Suppressor macrophage treated with lipopolysaccharide for 4 hours (primary cell): ENCODE measurements at regions not wholly inside any gene's neighbourhood (a gene's known extent, or its start where the extent isn't known, plus 50 kb on each side); places are given as distances from the start of the nearest gene placed in this dataset.
"Not testable (repeated sequence)": the region's sequence is repeated elsewhere in the genome, so short reads cannot be mapped to it uniquely, and the experiment has no call there.

Source experiments
- DNase-seq: peaks from one replicate; pipeline ENCODE4 v3.0.0-alpha.2; 2020

DNA sequence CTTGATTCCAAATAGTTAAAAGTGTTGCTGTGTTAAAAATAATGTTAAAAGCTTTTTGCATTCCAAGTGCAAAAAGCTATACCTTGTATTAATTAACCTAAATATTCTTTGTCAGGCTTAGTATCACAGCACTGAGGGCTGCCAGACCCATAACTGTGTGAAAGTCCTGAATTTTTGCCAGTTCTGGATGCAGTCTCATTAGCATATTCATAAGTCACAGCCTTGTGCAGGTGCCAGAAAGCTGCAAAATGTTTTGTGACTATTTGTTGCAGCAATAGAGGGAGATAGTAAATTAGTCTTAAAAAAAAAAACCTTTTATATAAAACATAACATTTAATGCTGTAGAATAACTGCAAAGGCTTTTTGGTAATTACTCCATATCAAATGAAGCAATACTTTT, 56.6 kb downstream of the SLITRK1 start:
- no peak for DNase-seq

DNA sequence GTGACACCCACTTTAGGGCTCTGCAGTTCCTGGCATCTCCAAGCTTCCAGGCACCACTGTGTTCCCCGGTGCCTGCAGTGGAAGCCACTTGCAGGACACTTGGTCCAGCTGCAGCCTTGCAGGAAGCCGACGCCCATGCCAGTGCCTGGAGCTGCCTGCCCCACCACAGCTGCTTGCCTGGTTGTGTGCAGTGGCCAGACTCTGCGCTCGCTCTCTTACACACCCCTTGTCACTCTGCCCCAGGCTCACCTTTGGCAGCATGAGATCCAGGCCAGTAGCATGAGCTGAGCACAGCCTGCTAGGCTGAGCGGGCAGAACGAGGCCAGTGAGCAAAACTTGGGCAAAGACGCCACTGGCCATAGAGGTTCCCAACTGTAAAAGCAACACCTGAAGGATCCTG, 57.7 kb downstream of the SLITRK1 start:
- DNase-seq = no peak

DNA sequence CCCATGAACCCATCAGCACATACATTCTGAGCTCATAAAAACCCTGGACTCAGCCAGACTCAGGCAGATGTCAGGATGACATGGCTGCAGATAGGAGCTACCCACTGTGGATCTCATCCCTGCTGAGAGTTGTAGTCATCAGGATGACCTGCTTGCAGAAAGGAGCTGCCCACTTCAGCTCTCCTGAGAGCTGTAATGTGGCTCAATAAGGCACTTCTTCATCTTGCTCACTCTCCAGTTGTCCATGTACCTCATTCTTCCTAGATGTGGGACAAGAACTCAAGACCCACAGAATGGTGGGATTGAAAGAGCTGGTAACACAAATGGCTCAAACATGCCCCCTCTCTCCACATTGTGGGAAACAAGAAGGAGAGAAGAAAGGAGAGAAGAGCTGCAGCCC, 58.2 kb downstream of the SLITRK1 start:
- no peak for DNase-seq

- no peak for DNase-seq
Observed at GRCh38 chr13:83819611-83820010, 62.7 kb downstream of the SLITRK1 start.

GRCh38 chr13:83819156-83819555, 63.1 kb downstream of the SLITRK1 start:
- DNase-seq = no peak

- no peak for DNase-seq
Observed at GRCh38 chr13:83816081-83816480, 66.2 kb downstream of the SLITRK1 start.

DNA sequence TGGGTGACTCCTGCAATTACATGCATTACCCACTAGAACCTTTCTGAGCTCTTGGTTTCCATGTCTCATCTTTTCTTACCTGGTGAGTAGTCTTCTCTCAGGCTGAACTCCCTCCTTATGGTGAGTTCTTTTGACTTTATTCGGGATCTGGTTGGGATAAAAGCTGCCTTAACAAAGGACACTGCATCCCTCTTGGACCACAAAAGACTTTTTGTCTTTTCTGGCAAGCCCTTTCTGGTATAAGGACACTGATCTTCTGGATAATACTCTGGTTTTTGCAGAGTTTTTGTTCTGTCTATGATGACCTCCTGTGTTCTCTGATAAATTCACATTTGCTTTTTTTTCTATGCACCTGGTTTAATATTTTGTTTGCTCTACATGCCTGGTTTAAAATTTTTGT, 66.7 kb downstream of the SLITRK1 start:
- no peak for DNase-seq

GRCh38 chr13:83810136-83810535, 72.1 kb downstream of the SLITRK1 start:
- no peak for DNase-seq

DNA sequence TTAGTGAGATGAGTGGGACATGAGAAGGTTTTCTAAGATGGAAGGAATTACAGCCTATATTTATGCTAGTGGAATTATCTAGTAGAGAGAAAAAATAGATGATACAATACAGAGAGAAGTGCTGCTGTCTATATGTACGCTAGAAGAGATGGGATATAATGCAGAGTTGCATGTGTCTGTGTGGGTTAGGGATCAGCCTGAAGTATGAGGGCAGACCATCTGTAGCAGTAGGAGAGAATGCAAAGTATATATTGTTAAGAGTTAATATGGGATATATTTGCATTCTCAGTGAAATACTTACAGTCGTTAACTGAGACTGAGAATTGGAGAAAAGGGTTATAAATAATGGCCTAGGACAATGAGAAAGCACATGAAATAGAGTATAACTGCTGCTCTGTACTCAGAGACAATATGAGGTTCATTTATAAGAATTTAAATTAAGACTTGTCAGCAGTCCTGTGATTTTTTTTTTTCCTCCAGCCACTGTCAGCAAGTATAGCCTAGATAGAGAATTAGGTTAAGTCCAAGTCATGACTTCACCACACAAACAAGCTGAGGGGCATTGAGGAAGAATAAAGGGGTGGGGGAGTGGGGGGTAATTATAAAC, 77.8 kb downstream of the SLITRK1 start:
- no peak for DNase-seq

DNA sequence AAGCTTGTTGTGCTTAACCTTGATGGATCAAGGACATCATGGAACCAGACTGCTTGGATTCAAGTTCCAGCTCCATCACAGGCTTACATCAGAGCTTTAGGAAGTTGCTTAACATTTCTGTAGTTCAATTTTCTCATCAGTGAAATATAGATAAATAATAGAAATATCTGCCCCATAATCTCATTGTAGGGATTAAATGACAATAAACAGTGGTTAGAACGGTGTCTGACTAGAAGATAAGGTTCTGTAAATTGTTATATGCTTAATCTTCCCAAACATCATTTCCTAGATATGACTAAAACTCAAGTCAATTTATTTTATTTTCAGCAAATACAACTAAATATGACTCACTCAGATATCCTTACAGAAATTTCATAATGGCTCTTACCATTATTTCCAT, 83.5 kb downstream of the SLITRK1 start:
- no peak for DNase-seq

DNA sequence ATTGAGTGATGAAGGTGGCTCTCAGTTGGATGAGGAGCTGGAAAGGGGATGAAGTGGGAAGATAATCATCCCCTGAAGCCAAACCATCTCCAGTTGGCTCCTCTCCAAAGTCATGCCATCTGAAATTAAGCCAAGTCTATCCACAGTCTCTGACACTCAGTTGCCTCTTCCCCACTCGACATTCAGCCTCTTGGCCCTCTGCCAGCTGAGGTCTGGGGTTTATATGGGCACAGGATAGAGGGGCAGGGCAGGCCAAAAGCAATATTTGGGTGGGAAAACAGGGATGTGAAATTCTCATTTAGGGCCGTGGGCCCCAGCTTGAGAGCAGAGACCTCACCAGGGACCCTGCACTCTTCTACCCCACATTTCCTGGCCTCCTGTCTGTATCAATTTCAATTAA, 85.9 kb downstream of the SLITRK1 start:
- DNase-seq = no peak

GRCh38 chr13:83794583-83794982, 87.7 kb downstream of the SLITRK1 start:
- no peak for DNase-seq

GRCh38 chr13:83780227-83780626, 102.0 kb downstream of the SLITRK1 start:
- DNase-seq = no peak

GRCh38 chr13:83773961-83774360, 108.3 kb downstream of the SLITRK1 start:
- no peak for DNase-seq

GRCh38 chr13:83765796-83766195, 116.5 kb downstream of the SLITRK1 start:
- DNase-seq = no peak

GRCh38 chr13:83761631-83762030, 120.6 kb downstream of the SLITRK1 start:
- no peak for DNase-seq

GRCh38 chr13:83755210-83755609, 127.1 kb downstream of the SLITRK1 start:
- not testable (repeated sequence) for DNase-seq

GRCh38 chr13:83753912-83754624, 128.2 kb downstream of the SLITRK1 start:
- no peak for DNase-seq

GRCh38 chr13:83752141-83752540, 130.1 kb downstream of the SLITRK1 start:
- no peak for DNase-seq

- DNase-seq = no peak
Observed at GRCh38 chr13:83740622-83741021, 141.7 kb downstream of the SLITRK1 start.

- DNase-seq = no peak
Observed at GRCh38 chr13:83738407-83738806, 143.9 kb downstream of the SLITRK1 start.

DNA sequence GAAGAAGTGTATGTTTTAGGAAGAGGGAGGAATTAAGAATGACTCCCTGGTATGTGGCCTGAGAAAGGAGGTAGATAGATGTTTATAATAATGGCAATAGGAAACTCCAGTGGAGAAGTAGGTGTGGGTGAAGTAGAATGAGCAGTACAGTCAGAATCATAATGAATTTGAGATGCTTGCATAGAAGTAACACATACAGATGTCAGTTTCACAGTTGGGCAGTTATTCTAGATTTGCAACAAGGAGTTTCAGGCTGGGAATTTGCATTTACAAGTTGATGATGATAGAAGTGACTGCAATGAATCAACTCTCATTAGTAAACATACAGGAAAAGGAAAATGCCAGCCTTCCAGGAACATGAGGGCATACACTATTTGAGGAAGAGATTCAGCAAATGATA, 149.0 kb downstream of the SLITRK1 start:
- DNase-seq = no peak

DNA sequence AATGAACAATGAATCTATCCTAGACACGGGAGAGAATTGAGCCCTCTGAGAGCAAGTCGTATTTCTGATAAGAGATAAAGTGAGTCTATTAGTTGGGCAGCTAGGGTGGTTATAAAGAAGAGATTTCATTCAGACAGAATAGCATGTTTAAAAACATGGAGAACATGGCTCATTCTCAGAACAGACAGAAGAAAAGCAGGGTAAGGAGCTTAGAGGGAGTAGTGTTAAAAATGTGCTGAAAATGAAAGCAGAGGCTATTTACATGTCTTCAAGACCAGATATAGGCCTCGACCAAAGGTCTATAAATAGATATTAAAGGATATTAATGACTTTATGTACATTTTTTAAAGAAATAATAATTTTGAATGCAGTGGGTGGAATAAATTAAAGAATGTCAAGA, 149.5 kb downstream of the SLITRK1 start:
- no peak for DNase-seq

GRCh38 chr13:83731113-83731512, 151.2 kb downstream of the SLITRK1 start:
- DNase-seq = no peak

DNA sequence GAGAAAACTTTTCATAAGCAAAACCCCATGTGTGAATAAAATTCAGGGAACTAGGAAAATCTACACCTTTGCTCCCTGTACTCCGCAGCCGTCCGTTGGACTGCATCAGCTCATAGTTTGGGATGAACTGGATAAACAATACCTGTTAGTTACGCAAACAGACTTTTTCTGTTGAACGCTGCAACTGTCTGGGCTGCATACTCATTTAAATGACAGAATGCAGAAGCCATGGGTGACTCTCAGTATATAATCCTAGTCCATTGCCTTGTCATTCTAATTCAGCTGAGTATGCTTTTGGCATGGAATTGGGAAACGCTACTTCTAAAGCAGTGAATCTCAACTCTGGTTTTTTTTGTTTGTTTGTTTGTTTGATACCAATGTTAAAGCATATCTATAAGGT, 151.6 kb downstream of the SLITRK1 start:
- no peak for DNase-seq
